NCI-H82 treated with DMSO at 0.1 percent for 48 hours (cell line): ENCODE measurements at regions not wholly inside any gene's neighbourhood (a gene's known extent, or its start where the extent isn't known, plus 50 kb on each side); places are given as distances from the start of the nearest gene placed in this dataset.

Experiments used
- DNase-seq: peaks from one replicate; lab custom pipeline; 2025; ENCODE audit not compliant: unreplicated experiment; lab: John Stamatoyannopoulos, UW

DNA sequence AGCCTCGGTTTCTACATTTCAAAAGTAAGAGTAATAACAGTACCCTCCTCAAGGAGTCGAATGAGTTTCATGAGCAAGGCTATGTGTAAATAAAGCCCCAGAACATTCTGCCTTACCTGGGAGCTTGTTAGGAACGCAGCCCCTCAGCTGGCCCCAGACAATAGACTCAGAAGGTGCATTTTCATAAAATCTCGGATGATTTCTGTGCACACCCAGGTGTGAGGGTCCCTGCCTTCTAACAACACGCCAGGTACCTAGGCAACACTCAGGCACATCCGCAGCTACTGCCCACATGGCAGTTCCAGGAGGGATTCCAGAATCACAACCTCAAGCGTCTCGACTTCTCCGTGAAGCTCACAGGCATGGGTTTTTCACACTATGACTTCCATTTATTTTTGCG lies 226.5 kb upstream of the CDH4 start:
- DNase-seq: no peak

DNA sequence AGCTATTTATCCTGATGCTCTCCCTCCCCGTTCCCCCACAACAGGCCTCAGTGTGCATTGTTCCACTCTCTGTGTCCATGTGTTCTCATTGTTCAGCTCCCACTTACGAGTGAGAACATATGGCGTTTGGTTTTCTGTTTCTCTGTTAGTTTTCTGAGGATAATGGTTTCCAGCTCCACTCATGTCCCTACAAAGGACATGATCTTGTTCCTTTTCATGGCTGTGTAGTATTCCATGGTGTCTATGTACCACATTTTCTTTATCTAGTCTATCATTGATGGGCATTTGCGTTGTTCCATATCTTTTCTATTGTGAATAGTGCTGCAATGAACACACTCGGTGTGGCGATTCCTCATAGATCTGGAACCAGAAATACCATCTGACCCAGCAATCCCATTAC lies 225.9 kb upstream of the CDH4 start:
- no peak for DNase-seq

DNA sequence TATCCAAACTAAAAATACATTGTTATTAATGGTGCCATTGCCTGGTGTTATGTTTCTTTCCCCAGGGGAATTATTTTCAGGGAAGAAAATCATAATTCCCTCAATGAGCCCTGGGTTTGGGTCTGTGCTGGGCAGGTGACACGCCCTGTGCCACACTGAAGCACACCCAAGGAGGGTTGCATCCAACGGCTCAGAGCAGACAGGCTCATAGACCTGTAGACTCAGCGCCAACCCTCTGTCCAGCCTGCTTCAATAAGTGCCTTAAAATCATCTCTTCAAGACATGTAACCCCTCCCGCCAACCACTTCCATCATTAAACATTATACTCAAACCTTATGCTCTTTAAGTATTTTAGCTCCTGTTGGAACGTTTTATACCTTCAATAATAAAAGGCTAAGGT lies 225.3 kb upstream of the CDH4 start:
- DNase-seq: no peak

DNA sequence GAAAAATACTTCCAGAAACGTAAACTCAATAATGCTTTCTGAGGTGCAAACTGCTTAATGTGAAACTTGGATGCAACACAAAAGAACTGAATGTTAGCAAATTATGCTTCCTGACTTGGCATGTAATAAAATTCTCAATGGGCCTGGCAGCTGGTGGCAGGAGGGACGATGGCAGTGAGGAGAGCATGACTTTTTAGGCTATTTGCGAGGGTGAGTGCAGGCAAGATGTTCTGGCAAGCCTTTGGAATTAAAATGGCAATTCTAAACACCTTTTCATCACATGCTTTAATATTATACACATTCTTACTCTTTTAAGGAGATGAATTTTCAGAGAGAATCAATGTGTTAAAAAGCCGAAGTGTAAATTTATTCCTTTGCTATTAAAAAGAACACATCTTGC lies 224.8 kb upstream of the CDH4 start:
- DNase-seq: no peak

DNA sequence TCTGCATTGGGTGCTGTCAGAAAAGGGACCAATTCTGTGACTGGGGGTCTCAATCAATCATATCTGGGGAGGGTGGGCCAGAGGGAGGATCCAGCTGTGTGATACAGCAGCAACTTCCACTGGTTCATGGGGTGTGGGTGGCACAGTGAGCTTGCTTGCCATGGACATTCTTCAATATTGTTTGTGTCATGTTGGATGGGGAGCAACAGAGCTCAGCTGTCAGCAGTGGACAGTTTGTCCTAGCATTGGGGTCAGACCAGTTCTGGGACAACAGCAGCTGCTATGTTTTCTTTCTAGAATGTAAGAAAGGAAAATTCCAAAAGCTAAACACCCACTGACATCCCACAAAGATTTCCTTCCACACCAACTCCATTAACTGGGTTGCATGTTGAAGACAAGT lies 221.9 kb upstream of the CDH4 start:
- DNase-seq: no peak

DNA sequence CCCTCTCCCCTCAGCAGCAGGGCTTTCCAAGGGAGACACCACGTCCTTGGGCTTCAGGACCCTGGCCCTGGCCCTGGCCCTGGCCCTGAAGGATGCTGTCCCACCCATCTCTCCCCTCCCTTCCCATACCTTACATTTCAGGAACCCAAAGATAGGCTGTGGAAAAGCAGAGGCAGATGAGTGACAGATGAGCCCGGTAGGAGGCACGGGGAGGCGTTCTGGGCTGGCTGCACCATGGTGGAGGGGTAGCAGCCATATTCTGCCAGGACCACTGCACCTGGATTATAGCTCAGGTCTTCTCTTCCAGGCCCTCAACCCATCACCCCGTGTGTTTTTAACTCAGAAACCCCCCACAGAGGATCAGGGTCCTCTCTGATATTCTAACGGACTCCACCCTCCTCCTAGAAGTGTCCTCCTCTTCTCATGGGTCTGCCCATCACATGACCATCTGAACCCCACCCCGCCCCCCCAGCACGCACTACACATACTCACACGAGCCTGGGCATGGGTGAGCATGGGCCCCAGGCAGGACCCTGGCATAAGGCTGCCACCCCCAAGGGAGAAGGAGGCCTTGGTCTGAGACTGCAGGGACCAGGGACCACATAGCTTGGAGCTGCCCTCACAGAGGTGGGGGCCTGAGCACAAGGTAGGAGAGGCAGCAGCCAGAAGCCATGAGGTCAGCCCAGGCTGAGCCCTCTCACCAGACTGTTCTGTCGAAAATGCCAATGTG lies 220.8 kb upstream of the CDH4 start:
- DNase-seq: no peak

DNA sequence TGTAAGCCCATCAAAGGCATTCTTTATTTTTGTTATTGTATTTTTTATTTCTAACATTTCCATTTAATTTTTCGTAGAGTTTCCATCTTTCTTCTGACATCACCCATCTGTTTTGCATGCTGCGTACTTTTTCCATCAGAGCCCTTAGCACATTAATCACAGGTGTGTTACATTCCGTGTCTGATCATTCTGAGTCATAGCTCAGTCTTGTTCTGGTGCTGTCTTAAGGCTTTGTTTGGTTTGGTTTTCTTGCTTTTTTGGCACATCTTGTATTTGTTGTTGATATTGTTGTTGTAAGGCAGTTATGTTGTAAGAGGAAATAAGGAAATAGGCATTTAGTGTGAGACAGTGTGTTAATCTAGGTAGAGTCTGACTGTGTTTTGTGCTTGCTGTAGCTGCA lies 214.6 kb upstream of the CDH4 start:
- no peak for DNase-seq

DNA sequence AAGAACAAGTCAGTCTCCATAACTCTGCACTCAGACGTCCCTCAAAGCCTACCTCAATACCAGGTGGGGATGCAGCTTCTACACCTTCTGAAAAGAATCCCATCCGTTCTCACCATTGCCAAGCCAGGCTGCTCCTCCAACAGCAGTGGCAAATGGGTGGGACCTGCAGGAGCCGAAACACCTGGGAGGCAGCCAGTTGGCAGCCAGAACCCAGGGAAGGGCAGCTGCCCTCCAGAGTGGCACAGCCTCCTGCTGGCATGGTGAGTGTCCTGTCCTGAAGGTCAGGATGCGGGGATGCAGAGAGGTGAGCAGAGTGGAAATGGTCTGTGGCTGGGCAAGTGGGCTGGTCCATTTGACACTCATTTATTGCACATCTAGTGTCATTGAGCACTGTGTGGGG lies 210.6 kb upstream of the CDH4 start:
- no peak for DNase-seq

DNA sequence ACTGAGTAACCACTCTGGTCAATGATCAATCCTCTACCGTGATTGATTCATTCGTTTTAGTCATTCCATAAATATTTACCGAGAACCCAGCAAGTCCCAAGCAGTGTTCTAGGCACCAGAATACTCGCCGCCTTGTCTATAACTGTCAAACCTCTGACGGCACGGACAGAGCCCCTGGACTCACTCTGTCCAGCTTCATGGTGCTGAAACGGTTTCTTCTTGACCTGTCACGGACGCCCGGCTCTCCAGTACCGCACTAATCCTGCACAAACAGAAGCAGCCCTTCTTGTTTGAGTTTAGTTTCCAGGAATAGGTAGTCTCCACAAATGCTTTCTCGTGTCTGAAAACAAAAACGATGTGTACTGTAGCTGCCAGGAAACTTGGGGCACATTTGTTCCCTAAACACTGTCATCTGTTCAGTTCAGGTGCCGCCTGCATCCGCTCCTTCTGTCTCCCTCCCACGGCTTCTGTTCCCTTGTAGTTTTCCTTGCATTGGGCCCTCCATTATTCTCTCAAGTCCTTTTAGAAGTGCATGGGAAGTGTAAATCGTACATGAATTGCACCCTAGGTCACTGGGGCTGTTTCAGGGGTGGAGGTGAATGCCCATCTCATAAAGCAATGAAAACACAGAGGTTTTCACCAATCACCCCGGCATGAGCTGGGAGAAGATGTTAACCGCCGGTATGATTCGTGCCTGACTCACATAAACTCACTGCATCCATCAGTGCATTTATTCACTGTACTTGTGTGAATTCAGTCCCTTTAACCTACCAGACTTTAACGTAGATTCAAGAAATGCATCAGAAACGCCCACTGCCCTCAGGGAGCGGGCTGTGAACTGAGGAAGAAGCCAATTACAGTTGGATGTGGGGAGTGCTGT lies 209.3 kb upstream of the CDH4 start:
- no peak for DNase-seq

DNA sequence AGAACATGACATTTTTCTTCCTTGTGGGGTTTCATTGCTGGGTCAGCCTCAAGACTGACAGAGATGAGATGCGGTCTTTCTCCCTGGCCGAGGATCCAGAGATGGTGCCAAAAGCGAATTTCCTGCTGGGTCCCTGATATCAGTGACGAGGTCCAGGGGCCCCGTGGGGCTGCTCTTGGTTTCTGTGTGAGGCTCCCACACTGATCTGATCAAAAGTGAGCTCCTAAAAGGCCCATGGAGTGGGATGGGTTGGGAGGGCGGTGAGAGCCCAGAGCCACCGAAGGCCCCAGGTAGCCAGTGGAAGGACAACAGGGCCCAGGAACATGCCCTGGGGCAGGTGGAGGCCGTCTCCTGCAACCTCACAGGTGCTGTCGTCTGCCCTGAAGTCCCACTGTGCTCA lies 208.4 kb upstream of the CDH4 start:
- DNase-seq: no peak

DNA sequence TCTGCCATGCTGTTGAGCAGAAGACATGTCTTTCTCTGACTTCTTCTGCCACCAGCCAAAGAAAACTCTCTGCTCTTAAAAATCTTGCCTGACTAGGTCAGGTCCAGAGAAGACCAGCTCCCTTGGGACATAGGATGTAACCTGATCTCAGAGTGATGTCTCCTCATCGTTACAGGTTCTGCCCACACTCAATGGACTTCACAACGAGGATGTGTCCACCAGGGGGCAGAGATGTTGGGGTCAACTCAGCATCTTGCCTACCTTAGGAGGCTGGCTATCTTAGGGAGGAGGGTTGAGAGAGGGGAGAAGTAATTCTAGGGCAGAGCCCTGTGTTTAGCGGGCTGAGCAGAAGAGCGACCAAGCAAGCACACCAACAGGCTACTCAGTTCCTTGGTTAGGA lies 207.6 kb upstream of the CDH4 start:
- DNase-seq: no peak

DNA sequence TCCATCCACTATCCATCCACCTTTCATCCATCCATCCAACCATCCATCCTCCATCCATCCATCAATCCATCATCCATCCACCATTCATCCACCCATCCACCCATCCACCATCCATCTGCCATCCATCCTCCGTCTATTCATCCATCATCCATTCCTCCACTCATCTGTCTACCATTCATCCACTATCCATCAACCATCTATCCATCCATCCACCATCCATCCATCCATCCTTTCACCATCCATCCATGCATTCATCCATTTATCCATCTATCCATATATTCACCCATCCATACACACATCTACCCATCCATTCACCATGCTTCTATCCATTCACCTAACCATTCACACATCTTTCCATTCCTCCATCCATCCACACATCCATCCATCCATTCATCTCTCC lies 207.0 kb upstream of the CDH4 start:
- no peak for DNase-seq

DNA sequence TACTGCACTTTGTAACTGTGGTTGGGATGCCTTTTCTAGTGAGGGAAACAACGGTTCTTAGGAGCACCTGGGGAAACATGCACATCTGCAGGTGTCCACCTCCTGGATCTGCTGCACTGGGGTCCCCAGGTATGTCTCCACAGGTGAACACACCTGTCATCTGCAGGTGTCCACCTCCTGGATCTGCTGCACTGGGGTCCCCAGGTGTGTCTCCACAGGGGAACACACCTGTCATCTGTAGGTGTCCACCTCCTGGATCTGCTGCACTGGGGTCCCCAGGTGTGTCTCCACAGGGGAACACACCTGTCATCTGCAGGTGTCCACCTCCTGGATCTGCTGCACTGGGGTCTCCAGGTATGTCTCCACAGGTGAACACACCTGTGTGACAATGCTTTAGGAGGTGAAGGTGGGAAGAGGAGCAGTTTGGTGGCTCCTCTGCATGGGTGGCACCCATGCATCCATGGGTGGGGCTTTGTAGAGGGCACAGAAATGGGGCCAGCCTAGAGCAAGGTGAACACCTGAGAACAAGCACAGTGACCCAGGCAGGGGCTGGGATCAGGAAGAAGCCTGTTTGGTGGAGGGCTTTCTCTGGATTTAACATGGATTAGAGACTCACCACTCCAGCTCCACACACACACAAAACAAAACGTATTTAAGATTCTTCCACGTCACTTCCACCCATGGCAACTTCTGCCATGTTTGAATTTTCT lies 206.0 kb upstream of the CDH4 start:
- DNase-seq: no peak

DNA sequence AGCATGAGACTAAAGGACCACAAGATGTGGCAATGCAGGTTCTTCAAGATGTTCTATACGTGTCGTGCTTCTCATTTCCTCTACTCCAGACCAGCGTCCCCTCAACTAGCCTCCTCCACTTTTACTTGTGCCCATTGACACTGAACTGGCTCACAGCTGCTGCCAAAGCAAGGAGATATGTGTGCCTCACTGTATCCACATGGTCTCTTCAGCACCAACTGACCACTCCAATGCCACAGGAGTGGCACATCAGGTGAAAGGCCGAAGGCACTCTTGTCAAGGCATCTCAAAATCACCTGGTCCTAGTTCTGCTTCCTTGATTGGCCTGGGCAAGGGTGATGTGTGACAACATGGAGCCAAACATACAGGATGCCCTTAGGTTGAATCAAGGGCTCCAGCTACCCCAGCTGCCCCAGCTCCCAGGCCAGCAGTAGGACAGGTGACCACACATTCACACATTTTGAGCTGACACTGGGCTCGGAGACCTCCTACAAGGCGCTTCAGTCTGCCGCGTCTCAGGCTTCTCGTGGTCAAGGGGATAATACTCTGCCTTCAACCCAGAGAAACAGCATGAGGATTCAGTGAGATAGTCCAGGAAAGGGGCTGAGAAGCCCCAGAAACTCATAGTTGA lies 205.2 kb upstream of the CDH4 start:
- no peak for DNase-seq

DNA sequence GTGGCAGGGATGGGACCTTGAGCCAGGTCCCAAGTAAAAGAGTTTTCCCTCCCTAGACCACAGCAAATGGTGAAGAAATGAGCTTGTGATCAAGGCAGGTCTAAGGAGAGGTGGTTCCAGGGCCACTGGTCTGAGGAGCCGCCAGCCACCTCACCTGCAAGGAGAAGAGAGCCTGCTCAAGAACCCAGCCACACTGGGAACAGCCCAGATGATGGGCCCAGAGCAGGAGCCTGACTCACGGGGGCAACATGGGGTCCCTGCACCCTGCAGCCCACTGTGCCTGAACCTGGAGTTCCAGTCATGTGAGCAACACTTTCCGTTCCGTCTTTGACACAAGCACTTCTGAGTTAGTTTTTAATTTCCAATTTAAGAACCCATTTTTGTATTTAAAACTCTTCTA lies 204.5 kb upstream of the CDH4 start:
- DNase-seq: no peak

DNA sequence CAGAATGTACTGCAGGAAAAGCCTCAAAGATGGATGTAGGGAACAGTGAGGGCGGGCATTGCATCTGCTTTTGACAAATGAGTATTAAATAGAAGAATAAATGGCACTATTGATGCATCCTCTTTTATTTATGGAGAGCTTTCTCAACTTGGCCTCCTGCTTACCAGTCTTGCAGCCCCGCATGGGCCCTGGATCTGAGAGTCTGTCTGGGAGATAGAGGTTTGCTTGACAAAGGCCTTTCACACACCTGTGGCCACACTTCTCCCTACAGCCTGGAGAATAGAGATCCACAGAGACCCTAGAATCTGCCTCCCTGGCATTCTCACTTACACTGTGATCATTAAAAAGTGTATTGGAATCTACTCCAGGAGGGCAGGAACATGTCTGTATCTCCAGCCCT lies 203.8 kb upstream of the CDH4 start:
- DNase-seq: no peak

DNA sequence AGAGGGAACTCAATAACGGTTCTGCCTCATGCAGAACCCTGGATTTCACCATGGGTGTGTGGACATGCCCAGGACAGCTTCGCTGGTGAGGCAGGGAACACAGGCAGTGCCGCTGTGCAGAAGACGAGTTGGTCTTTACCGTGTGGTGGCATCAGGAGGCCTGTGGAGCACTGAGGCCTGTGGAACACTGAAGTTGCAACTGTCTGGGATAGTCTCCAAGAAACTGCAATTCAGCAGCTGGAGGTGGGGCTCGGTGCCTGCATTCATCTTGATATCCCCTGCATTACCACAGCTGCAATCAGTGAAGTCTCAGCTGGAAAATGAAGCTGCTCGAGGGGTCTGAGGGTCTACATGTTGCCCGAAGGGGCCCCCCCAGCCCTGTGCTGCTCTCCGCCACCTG lies 202.4 kb upstream of the CDH4 start:
- no peak for DNase-seq

DNA sequence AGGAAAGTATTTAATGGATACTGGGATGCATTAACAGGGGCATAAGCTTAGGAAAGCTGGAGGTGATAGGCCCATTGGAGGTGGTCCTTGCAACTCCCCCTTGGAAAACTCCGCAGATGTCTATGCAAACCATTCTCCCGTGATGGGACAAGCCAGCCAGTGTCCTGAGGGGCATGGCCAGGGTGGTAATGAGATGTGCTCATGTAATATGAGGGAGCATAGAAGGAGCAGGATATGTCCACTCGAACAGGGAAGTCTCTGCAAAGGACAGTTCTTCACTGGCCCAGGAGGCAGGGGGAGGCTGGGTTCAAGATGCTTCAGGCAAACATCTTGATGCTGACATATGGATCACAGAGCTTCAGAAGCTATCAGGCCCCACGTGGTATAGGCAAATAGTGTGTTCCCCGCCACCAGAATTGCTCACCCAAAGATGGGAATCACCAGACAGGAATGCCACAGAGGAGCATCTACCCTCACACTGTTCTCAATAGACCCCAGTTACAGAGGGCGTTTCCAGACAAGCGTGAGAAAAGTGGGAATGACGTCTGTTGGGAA lies 201.6 kb upstream of the CDH4 start:
- no peak for DNase-seq

DNA sequence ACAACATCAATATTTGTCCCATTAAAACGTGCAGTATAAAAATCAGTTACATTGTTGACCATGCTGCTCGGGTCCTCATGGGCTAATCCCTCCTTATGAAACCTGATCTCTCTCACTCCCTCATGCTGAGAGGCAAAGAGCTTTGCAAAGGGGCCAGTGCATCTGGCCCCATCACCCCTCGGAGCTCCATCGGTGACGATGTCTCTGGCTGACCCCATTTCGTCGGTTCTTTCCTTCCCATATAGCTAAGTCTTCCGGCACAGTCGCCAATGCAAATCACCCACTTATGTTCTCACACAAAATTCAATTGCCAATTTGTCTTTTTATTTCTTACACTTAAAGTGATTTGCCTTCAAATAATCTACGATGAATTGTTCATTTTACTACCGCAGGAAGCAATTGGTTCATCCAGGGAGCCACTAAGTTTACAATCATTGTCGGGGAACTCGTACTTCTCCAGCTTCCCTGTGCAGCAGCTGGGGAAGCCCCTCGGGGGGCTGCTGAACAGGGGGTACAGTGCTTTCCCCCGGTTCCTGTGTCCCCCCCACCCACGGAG lies 199.8 kb upstream of the CDH4 start:
- no peak for DNase-seq

DNA sequence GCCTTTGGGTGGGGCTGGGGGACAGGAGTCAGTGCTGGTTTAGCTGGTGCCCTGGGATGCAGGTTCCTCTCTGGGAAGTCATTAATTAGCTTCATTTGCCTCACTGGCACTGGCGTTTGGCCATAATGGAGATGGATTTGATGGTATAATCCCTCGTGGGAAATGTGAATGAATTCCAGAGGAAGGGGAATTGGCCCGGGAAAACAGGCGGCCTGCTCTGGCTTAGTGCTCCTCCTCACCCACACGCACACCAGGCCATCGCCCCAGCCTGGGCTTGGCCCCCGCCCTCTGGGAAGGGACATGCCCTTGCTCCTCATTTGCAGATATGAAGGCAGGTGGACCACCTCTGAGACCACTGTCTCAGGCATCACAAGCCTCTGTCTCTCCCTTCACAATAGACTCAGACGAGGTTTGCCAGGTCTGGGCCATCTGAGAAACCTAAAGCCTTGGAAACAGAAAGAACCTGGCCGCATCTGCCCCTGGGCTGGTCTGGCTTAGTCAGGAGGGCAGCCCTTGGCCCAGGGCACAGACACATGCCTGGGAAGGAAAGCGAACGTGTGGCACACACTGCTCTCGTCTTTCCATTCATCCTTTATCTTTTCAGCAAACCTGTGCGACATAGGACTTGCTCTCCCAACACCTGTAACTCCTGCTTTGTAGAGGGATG lies 199.2 kb upstream of the CDH4 start:
- no peak for DNase-seq
